Stimulated activated CD8-positive, alpha-beta memory T cell treated with anti-CD3 and anti-CD28 coated beads, Interleukin-7, amount 100 ng/mL, for 4 hours (primary cell): ENCODE measurements at regions not wholly inside any gene's neighbourhood (a gene's known extent, or its start where the extent isn't known, plus 50 kb on each side); places are given as distances from the start of the nearest gene placed in this dataset.

Experiments used
- DNase-seq, 2 donors: peaks; one replicate each; pipeline ENCODE4 v3.0.0-alpha.2; 2020; ENCODE audit warnings: low read depth in 2 of 2

DNA sequence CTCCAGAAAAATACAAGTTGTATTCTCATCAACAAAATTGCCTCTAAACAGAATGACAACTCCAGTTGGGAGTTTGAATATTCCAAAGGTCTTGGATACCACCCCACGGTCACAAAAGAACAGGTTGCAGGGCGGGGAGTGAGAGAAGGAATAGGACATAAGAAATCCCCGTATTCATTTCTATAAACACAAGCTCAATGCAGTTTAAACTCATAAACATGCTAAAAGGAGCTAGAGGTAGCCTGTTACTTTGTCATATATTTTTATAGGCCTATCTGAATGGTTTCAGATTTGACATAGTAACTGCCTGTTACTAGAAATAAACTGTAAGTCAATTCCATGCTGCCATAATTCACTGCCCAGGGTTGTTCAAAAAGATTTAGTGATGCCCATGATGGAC lies 567.5 kb downstream of the BCL11A start:
- DNase-seq, result no peak

DNA sequence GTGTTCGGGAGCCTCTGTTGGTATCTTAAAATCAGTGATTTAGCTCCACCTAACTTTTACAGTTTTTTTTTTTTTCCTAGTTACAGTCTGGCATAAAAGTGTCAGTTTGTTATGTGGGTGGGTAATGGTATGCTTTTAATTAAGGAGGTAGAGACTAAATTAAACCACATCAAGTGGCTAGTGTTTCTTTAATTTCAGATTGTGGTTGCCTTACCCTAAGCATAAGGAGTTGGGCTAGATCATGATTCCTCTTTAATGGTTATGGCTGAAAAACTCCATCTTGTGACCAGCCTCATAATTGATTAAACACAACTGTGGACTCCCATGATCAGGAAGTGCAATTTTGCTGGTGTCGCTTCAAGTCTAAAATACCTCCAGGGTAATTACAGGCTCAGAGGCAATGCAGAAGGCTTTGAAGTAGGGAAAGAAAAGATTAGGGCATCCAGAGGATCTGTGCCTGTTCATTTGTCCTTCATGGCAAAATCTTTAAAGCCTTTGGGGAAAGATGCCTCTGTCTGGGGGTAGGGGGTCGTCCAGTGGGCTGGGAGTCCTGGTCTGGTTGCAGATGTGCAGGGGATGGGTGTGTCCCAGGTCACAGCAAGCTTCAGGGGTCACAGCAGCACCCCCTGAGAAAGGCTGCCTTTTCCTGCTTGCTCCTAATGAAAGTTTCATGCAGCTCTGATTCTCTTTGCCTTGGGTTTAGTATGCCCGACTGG lies 579.2 kb downstream of the BCL11A start:
- no peak for DNase-seq

DNA sequence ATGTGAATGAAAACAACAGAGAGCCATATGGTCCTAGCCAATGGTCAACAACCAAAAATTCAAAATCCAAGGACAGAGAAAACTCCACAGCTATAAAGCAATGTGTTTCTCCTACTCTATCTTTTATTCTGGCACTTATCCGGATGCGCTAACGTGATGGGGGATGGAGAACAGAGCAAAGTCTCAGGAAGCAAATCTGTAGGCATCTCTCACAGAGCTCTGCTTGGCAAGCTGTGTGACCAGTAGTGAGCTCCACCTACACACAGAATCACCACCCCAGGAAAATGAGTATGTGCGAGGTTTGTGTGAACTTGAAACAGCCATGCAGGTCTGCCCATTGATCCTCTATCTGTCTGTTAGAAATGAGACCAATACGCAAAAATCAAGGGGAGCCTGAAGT lies 584.3 kb downstream of the BCL11A start:
- no peak for DNase-seq

DNA sequence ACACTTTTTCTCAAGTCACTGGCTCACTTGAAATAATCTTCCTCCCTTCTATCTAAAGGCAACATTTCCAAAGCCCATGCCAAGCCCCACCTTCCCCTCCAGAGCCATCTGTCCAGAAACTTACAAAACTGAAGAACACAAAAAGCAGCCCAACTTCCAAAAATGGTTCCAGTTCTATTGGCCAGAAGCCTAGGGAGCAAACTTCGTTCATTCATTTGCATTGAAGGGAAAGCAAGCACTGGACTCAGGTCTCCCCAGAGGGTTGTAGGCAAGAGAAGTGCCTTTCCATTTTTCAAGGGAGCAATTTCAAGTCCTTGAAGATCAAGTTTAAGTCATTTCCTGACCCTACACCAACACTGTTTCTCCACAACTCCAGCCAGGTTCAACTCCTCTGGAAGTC lies 585.0 kb downstream of the BCL11A start:
- no peak for DNase-seq

DNA sequence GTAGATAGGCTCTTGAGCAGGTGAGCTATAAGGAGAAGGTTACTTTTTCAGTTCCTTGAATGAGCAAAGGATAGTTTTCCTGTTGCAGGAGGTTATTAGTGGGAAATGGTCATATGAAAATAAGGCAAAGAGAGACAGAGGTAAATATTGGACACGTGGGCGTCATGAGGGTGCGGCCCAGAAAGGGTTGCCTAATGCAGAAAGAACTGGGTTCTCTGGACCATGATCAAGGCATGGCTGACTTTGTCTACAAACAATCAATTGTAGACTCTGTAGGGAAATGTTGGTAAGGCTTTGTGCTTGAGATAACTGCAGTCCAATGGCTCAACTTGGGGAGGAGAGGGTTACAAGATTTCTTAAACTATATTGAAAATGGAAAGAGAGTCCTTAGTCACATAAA lies 585.8 kb downstream of the BCL11A start:
- DNase-seq, result no peak

DNA sequence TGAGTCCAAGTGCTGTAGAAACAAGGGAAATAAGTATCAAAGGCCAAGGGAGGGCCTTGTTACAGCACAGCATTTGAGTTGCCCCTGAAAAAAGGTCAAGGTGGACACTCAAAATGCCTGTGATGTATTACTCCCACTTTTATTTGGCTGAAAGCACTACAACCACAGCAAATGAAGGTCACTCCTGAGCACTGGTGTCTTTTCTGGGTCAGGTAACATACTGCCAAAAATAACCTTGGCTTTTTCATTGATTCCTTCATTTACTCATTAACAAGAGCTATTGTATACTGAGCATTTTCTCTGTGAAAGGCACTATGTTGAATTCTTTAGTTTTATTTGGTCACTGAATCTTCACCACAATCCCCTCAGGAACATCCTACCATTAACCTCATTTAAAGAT lies 590.3 kb downstream of the BCL11A start:
- DNase-seq, result no peak

DNA sequence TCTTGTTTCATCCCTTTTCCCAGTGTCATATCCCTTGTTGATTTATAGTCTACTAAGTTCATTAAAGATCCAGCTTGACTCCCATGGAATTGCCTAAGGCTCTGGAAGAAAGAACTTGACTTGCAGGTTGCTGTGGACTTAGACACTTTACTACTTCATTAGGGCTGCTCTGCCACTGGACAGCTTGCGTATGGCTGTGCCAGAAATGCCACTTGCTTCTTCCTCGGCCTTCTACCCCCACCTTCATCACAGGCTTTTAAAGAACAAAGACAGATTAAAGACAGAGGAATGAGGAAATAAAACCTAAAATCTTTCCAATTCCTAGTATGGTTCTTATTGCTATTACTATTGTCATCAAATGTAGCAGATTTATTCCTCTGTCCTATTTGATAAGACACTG lies 591.7 kb downstream of the BCL11A start:
- DNase-seq, result no peak

DNA sequence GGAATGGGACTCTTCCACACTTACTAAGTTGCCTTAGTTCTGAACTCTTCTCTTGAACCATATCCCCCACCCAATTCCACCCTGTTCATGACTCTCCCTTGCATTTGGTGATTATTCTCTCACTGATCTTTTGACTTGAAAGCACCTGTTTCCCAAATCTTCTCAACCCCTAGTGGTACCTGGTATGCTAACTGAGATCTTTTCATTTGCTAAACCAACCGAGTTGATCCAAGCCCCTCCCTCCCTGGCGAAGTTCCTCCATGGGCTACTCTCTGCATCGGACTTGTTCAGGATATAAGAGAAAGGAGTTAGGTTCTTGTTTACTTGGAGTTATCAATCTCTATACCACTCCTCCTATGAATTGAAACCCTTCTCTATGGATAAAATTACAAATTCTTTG lies 593.5 kb downstream of the BCL11A start:
- no peak for DNase-seq

DNA sequence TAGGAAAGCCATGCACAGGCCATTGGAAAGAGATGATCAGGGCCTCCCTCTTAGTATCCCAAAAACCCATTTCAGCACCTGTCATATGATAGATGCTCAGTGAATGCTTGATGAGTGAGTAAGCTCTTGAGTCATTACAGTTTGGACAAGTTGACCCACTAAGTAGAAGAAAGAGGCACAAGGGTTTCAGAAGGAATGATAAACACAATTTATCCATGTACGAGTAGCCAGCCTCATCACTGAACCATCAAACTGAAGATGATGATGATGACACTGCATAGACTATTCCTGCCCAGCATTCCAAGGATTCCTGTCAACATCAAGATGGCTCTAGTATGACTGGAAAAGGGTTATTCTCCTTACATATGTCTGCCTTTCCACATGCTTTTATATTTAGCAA lies 596.0 kb downstream of the BCL11A start:
- no peak for DNase-seq

DNA sequence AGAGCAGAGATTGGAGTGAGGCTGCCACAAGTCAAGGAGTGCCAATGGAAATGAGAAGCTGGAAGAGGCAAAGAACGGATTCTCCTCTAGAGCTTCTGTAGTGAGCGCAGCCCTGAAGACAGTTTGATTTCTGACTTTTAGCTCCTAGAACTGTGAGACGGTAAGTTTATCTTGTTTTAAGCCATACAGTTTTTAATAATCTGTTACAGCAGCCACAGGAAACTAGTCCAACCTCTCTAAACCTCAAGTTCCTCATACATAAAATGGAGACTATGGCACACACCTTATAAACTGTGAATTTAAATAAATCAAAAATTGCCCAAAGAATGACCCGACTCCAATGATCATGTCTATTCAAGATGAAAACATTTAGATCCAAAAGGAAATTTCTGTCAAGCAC lies 596.5 kb downstream of the BCL11A start:
- no peak for DNase-seq

DNA sequence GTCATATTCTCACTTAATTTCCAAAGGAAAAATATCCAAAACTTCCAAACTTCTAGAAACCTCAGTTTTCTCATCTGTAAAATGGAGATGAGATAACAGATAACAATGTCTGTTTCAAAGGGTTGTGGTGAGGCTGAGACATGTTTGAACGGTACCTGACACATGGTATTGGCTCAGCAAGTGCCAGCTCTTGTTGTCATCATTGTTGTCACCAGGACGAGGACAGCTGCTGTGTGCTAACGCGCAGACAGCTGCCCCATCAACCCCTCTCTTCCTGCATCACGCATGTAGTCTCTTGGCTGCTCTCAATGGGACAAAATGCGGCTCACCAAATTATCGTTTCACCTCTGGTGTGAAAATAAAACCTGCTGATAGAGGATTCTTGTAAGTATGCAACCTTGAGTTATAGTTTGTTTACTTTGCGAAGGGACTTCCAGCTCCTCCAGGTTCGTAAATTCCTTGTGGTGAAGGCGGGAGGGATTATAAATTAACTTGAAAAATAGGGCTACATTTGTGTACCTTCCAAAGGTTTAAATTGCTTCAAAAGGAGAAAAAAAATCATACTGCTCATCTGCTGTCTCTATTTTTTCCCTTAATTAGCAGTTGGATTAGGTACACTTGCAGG lies 605.4 kb downstream of the BCL11A start:
- DNase-seq, result no peak

DNA sequence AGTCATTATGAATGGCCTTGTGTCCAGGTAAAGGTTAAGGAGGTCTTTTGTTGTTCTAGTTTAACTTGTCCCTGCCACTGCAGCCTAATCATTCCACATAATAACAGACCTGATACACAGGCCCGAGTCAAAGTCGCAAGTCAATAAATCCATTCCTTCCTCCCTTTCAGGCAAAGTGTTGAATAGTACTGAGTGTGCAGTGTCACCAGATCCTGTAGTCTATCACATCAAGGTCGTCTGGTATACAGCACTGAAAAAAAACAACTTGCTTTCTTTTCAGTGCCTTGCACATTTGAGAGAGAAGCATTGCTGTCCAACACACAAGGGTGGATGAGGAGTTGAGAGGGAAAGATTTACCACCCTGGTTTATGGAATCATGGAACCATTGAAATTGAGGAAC lies 606.2 kb downstream of the BCL11A start:
- DNase-seq, result no peak

DNA sequence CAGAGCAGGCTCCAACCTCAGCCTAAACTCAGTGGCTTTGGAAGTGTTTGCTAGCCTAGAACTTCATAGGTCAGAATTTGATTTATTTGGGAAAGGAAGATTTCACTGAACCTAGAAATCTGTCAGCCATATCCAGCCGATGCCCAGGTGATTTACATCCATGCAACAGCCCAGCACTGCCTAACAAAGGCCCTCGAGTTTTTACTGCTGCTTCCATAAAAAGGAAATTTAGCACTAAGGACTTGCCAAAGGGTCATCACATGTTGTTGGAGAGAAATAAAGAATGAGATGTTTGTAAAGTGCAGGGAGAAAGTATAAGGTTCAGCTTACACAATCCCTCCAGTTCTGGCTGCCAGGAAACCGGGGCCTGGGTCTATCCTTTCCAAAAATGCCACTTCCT lies 614.2 kb downstream of the BCL11A start:
- no peak for DNase-seq

DNA sequence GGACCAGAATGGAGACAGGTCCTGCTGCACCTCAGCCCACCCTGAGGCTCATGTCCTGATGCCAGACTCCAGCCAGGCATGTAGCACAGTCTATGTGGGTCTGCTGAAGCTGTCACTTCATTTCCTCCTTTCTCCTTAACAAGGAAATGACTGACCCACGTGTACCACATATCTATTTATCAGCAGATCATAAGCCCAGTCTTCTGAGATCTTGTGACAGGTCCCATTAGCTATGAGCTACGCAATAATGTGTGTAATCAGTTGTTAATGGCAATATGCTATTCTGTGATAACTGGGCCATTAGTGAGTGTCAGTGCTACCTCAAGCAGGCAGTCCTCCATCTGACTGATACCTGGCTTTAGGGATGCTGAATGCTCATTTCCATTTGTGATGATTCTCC lies 615.3 kb downstream of the BCL11A start:
- no peak for DNase-seq

DNA sequence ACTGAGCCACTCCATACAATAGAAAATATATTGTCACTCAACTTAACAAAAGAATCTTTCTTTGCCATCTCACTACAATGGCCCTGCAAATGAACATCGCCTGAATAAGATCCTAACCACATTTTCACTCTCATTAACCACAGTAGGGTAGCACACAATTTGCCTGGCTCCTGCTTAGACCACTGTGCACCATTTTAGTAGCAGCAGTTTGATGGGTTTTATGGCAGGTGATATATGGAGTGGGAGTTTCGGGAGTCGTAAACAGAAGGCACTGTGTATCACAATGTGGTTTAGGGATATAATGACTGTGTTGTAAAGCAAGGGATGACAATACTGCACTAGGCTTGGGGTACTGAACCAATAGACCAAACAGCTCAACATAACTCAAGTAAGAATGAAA lies 617.4 kb downstream of the BCL11A start:
- no peak for DNase-seq

DNA sequence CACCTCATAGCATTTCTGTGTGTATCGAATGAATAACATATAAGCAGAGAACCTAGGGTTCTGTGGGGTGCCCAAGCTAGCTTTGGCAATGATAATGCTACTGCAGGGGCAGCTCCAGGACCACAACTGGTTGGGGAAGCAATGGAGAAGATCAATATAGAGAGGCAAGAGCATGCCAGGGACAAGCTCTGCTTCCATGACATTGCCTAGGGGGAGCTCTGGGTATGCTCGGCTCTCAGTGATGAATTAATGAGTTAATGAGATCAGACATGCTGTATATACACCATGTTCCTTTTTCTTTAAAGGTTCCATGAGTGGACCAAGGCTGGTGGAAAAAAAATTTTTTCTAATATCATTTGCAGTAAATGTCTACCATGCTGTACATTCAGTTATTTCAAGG lies 618.4 kb downstream of the BCL11A start:
- no peak for DNase-seq

DNA sequence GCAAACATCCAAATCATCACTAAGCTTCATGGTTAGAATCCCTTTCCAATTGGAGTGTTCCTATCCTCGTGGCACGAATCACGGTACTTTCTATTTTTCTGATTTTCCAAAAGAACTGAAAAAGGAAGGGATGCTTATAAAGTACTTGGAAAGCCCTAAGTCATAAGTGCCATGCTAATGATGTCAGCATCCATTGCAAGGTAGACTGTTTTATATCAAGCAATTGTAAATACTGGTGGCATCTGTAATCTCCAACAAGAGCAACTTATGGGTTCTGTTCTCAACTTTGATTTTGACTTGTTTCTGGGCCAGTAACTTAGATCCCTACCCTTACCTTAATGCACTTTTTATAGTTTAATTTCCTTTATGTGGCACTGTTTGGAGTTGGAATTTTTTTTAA lies 619.5 kb downstream of the BCL11A start:
- no peak for DNase-seq

DNA sequence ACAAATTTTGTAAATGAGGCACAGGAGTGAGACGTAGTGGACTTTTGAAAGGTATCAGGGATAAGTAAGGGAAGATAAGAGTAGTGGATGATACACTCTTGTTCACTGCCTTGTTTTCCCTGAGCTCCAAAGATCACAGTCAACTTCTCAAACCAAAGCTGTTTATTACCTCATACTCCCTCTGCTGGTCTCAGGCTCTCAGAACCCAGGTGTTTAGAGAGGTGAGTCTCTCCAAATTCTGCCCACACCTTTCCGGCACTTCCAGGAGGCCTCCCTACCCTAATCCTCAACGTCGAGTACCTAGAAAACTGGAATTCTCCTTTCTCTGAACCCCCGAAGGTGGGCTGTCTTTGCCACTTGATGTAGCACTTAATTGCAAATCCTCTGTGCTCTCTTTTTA lies 621.1 kb downstream of the BCL11A start:
- DNase-seq, result no peak

DNA sequence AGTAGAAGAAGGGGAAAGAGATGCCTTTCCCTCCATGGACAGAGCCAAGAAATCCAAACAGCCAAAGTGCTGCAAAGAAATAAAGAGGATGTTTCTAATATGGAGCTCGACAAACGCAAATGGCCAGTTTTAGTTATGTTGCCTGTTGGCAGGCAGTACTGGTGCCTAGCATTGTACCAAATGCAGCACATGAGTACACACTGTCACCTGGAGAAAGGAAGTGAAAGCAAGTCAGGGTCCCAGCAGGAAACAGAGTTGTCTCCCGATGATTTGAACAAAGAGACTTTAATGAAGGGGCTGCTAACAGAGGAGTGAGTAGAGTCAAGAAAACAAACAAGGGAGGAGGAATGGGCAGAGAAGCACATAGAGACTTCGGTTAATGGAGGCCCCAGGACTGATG lies 623.0 kb downstream of the BCL11A start:
- no peak for DNase-seq

DNA sequence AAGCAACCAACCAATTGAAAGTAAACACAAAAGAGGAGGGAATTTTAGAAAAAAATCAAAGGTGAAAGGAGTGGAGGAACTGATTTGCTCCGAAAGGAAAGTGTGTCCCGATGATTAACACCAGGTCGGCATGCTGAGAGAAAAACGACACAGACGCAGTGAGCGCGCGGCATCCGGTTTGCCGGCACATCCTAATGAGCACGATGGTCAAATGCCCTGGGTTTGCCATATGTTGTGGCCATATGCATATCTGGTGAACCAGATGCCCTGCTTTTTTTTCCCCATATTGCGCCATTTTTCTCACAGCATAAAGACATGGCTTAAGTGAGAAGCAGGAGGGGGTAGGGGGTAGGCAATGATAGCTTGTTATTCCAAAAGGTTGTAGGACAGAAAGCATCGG lies 626.7 kb downstream of the BCL11A start:
- DNase-seq, result no peak

DNA sequence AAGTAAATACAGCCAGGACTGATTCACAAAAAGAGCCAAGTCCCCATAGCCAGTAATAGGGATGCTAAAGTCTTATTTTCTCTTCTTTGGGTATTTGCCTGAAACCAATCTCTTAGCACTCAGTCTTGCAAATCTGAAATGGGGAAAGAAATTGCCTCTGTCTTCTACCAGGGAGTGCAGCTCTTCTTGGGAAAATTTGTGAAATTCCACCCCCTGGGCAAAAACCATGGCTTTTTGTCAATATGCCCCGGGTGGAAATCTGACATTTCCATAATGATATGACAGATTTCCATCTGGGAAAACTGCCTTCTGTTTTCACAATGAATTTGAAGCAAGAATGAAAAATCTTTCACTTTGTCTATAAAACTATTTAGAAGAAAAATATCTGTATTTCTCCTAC lies 628.1 kb downstream of the BCL11A start:
- no peak for DNase-seq

DNA sequence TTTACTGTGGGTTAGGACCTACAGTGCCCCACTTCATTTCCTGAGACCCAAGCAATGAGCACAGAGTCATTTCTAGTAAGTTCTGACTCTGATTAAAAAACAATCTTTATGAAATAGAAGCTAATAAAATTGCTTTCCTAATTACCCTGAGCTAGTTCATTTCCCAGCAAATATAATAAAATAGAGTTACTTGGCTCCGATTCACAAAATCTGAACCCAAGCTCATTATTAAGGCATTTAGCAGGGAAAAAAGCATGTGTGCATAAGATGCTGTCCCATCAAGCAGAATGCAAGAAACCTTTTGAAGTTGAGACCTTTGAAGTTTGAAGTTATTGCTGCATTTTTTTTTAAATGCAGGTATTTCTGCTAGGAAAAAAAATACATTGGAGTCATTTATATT lies 629.1 kb downstream of the BCL11A start:
- DNase-seq, result no peak

DNA sequence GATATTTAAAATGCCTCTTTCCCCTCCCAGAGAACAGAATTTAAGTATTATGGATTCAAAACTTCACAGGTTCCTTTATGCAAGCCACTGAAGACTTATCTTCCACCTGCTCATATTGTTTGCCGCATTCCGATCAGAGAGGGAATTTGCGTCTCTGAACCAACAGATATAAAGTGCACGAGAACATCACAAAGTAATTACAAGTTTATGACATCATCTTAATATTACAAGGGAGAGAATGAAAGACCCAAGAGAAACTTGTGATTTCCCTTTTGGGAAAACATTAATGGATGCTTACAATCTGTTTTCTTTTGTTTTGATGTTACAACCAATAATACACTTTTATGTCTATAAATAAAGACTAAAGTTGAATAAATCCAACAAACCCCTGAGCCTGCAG lies 631.0 kb downstream of the BCL11A start:
- DNase-seq, result no peak

DNA sequence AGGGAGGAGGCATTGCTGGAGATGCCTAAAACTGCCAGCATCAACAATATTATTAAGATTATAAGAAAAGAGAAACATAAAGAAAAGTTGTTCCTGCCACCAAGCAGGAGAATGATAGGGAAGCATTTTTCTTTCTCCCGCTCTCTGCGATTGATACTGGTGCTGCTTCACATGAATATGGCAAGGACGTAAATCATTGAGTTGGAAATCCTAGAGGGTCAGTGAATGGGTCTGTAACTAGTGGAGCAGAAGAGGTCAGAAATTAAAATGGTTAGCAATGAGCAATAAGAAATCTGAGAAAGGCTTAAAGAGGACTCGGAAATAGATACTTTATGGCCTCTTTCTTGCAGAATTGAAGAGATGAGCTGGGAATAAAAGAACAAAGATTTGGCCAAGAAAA lies 631.7 kb downstream of the BCL11A start:
- no peak for DNase-seq
